Activated CD4-positive, CD25-positive, alpha-beta regulatory T cell treated with anti-CD3 and anti-CD28 coated beads, Interleukin-2, amount 50 U/mL, for 72 hours (primary cell): ENCODE measurements at regions not wholly inside any gene's neighbourhood (a gene's known extent, or its start where the extent isn't known, plus 50 kb on each side); places are given as distances from the start of the nearest gene placed in this dataset.

ENCODE experiments used
- DNase-seq: peaks from one replicate; pipeline ENCODE4 v3.0.0; 2021

DNA sequence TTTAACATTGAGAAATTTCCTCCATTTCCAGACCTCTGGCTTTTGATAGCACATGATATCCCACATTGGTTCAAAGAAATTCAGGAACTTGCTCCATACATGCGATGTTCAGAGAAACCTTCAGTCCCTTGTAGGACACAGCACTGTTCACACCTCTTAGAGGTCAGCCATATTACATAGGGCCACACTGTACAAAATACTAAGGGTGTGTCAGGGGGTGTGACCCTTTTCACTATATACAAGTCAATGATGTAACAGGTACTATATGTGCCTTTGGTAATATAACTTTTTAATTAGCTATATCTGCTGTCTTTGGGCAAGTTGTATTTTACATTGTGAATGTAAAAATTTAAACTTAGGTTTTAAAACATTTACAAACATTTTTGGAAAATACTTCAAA is 505.5 kb downstream of the ENC1 start:
- DNase-seq: no peak

DNA sequence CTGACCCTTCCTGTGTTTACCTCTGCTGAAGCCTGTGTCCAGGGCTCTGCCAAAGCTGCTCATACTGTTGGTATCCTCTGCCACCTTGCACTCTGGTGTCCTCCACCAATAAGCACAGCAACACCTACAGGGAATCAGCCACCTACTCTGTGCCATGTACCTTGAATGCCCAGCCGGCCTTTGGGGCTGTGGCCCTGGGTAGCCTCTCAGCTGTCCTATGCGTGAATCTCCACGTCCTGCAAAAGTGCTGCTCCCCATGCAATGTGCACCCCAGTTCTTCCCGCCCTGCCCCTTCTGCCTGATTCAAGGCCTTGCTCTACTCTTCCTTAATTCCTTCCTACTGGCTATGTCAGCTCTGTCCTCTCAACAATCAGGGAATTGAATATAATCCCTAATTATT is 506.5 kb downstream of the ARHGEF28 start:
- no peak for DNase-seq

DNA sequence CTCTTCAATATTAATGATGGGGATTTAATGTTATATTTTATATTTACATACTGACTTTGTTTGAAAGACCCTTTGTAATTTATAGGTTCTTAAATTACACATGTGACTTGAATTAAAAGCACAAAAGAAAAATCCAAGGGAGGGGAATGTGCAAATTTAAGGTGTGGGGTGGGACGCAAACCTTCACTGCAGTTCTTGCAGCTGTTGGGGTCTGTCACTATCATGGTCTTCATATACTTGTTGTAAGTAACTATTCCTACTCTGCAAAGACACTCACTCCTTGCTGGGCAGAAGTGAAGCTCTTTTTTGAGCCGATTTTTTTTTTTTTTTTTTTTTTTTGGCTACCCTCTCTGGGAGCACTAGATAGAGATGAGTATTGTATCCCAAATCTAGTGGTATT is 505.3 kb downstream of the ARHGEF28 start:
- DNase-seq: no peak

DNA sequence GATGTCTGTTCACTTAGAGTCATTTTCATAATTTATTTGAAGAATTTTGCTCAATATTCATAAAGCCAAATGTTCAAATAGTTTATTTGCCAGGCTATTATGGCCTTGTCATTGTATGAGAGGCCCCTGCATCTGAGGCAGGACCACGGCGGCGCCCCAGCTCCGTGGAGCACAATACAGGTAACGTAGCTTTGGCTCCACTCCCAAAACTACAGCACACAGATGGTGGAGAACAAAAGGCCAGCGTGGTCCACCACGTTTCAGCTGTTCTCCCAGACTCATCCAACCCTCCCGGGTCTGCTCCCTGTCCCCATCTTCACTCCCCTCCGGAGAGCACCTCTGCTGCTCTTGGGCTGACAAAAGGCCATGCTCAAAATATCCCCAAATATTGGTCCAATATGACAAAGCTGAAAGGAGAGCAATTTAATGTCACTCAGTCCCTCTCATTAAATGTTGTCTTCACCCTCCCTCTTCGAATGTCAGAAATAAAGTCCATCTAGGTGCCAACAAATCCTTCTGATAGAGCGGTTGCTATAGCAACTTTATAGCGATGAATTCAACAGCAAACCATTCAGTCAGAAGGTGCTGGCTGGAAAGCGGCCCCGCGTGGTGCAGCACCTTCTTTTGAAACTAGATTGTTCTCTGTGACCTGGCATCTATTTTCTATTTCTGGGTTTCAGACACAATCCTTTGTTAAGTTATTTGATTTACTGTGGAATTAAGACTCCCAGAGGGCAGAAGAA is 504.3 kb downstream of the ARHGEF28 start:
- no peak for DNase-seq

DNA sequence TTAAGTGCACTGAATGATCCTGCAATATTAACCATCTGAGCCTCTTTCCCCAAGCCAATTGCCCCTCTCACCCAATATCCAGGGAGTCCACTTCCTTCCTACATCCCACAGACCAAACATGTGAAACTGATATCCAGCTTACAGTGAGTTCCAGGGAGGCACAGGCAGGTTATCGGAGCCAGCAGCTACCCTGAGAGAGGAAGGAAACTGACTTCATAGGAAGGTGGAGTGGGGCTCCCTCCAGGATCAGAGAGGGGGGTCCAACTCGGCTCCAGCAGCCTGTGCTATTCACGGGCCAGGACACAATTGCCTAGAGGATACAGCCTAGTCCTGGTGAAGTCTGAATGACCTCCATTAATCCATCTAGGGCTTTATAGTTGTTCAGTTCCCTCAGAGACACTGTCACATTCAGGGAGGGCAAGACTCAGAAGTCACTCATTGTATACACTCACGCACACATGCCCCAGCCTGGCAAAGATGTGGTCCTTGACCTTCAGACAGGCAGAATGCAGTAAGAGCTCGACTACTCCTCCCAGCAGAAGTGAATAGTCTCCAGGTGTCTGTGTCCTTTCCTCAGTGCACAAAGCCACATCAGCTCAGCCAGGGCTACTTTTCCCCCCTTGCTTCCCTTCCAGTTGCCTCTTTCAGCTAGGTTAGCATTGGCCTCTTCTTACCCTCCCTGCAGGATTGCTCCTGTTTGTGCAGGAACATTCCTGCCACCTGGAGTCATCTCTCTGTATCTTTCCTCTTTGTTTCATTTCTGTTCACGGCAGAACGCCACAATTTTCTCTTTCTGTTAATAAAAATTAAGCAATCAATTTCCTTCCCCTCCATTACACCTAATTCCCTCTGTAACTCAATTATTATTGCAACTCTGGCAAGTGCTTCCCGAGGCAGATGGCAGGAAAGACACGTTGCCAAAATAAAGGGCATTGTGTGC is 501.7 kb downstream of the ARHGEF28 start:
- DNase-seq: no peak

DNA sequence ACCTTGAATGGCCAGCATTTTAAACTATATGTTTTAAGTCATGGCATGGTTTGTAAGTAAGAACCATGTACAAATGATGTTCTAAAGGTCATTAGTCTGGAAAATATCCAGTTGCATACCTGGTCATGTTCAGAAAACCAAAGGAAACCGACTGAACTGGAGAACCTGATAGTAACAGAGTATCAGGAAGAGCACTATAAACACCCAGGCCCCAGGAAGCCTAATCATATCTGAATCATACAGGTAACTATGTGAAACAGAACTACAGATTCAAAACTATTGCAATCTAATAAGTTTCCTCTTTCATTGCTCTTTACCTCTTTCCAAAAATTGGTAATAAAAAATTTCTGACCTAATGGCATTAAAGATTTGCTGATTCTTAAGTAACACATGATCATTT is 500.3 kb downstream of the ARHGEF28 start:
- DNase-seq: no peak

DNA sequence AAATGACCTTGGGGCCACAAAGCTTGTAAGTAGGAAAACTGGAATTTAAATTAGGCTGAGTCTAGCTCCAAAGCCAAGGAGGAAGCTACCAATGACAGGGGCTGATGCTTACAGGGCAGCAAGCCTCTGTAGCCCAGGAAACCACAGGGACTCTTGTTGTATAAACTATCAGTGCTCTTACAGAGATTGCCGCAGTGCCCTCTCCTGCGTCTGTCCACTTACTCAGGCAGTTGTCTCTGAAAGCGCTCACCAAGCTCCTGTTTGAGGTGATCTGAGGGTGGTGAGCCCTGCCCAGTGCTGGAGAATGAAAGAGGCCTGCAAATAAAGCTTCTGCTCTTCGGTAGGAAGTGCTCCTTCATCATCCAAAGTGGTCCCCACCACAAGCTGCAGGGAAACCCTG is 498.8 kb downstream of the ARHGEF28 start:
- DNase-seq: no peak

DNA sequence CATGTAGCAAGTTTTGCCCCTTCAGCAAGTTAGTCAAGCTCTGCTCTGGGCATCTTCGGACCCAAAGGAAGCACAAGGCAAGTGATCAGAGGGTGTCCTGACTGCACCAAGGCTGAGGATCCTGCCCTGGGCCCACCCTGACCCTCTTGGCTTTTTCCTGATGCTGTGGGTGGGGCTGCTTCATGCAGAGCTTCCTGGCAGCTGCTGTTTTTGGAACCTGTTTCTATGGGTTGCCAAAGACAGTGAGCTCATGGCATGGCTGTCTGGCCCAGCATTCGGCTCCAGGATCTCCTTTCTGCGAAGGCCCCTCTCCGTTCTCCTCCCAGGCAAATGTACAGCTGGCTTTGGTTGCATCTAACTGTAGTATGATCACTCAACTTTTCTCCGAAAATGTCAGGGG is 497.9 kb downstream of the ARHGEF28 start:
- no peak for DNase-seq

DNA sequence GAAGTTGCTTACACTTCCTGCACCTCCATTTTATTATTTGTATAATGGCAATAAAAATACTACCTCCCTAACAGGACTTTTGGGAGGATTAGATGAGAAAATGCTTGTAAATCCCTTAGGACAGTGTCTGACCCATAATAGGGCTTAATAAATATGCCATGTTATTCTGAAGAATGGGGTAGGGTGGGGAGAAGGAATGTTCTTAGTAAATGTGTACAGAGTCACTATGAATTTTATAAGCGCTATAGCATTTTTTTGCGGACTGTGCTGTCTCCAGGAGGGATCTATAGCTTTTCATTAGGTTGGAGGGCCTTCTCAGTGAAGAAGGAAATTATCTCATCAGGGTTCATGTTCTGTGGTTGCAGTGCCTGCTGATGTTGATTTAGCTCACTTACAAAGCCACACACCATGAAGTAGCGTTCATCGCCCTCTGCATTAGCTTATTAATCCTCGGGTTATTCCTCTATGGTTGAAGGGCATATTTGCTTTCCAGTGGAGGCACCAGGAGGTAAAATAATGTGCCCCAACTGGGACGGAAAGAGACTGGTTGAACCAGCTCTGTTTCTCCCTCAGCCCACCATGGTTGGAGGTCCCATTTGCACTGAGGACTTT is 497.1 kb downstream of the ARHGEF28 start:
- DNase-seq: no peak

DNA sequence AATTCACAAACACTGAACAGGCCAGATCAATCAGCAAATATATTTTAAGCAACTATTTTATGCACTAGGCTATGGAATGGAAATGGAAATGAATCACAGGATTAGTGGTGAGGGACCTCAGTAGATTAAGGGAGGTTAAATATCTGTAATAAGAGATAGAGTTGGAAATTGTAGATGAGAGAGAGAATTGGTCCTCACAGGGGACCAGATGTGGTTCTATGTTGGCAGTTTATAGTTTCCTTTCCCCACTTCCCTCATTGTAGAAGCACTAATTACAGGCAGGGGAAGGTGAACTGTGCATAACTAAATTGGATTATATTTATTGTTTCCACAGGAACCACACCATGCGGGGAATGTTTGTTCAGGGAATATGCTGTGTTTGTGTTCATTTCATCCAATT is 496.2 kb downstream of the ARHGEF28 start:
- DNase-seq: no peak

DNA sequence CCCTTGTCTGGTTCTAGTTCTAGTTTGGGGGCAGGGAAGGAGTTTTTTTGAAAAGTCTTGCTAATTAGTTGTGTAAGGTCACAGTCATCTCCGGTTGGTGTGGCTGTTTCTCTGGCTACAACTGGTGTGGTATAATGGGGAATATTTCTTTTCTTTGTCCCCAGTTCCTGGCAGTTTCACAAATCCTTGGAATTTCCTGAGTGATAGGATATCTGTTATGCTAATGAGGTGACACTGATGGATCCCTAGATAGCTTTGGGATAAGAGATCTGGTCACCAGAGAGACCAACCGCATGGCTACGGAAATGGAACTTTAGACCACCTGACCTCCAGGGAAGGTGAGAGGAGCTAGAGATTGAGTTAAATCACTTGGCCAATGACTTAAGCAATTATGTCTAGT is 494.6 kb downstream of the ARHGEF28 start:
- DNase-seq: no peak

DNA sequence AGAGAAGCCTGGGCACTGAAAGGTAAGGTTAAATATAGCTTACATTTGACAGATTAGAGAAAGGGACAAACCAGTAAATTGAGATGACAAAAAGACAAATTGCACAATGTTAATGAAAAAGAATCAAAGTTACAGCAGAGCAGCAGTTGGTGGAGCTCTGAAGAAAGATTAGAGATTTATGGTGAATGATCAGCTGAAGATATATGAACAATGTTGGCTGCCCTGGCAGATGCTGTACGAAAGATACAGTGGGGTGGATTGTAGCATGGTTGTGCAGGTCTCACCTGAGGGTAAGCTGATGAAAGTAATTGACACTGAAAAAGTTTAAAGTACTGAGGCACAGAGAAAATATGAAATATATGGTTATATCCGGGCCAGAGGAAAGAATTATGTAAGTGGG is 492.1 kb downstream of the ARHGEF28 start:
- DNase-seq: no peak

DNA sequence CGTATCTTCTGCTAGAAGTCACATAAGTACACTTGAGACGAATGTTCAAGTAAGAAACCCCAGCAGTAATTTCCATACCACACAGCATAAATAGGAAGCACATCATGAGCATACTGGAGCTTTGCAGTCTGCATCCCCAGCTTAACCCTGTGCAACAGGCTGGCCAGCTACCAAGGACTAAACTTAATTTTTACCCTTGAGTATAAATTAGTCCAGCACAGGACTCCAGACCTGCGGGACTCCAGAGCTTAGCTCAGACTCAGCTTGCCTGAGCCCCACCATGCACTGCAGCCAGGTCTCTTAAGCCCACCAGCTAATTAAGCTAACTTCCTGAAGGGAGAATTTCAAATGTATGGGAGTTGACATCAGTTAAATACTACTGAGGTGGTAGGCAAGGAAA is 491.0 kb downstream of the ARHGEF28 start:
- DNase-seq: no peak

DNA sequence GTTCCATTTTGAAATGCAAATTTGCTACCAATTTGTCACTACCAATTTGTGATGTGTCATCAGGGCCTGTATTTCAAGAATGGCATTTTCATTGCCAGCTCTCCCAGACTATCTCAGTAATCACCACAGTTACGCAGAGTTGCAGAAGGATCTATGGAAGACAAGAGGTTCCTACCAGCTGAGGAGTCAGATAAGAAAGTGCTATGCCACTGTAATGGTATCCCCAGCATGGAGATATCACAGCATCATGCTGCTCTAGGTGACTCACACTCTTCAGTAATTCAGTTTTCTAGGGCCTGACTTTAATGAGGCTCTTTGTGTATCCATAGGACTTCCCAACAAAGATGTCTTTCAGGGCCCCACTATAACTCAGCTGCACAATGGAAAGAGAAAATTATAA is 490.3 kb downstream of the ARHGEF28 start:
- no peak for DNase-seq

DNA sequence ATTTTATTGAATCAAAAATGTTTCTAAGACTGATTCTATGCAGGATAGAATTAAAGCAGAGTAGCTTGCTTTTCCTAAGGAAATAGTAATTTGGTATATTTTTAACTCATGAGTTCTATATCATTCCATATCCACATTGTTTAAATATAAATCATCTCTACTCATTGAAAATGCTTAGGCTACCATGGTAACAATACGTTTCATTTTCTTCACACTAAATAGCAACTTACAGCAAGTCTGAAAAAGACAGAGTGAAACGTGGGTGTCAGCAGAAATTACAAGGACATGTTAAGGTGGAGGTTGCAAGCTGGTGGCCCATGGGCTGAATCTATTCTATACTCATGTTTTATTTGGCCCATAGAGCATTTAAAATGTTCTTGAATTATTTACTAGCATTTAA is 487.9 kb downstream of the ARHGEF28 start:
- no peak for DNase-seq

DNA sequence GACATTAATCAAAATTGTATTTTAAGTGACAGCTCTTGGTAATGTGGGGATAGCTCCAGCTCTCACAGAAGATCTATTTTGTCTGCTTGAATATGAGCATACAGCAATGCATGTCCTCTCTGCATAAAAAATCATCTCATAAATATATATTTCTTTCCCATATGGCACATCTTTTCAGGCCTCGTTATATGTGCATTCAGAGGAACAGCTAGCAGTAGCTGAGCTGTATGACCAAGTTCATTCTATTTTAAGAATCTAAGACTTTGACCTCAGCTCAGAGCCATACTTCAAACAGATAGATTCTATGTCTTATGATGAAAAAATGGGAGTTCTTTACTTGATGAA is 487.2 kb downstream of the ARHGEF28 start:
- no peak for DNase-seq

DNA sequence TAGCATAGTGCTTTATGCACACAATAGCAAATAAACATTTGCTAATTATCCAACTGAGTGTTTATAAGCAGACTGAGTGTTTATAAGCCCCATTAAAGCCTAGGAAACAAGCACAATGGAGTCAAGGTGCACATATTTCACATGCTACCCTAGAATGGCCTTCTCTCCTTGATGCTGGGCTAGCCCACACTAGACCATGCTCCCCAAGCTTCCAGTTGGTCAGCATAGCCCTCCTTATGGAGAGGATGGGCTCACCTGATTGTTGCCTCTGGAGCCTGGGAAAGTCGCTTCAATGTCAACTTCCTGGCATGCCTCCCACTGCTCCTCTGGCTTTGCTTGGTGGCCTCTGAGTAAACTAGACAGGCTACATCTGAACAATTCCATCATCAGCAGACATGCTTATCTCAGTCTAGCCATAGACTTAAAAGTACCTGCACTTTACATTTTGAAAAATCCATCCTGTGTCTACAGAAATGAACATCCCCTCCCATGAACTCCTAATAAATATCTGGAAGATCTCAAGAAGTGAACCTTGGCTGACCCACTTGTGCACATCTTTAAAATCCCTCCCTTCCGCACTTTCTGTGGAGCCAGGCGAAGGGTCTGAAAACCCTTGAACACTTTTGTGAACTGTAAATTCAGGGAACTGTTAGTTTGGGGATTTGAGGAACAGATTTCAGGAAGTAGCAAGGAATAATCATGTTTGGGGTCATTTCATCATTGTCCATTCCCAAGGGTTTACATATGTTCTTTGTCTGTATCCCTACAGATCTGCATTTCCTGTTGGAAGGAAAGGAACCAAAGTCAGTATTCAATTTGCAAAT is 486.6 kb downstream of the ARHGEF28 start:
- no peak for DNase-seq

DNA sequence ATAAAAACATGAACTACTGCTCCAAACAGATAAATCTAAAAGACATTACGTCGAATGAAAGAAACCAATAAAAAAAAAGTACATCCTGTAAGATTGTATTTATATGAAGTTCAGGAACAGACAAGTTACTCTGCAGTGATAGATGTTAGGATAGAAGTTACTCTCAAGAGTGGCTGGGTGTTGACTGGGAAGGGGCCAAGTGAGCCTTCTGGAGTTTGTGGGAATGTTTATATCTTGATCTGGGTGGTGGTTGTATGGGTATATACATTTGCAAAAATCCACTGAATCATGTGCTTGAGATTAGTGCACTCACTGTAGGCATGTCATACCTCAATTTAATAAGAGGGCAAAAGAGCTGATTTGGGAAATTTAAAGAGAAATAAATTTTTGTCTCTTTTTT is 485.8 kb downstream of the ARHGEF28 start:
- no peak for DNase-seq

DNA sequence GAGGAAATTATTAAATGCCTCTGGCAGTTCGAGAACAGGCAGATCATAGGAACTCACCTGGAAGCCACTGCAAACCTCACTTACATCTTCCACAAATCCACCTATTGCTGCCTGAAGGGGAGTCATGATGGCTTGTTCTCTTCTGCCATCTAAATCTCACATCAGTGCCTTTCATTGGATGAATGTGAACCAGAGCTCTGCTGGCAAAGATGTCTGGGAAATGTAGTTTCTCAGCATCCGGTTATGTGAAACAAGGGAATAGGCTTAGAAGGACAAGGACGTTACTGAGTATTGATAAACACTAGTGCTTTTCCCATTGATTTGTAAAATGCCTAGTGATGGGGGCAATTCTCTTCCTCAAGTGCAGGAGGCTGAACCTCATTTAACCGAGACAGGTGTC is 483.3 kb downstream of the ARHGEF28 start:
- DNase-seq: no peak

DNA sequence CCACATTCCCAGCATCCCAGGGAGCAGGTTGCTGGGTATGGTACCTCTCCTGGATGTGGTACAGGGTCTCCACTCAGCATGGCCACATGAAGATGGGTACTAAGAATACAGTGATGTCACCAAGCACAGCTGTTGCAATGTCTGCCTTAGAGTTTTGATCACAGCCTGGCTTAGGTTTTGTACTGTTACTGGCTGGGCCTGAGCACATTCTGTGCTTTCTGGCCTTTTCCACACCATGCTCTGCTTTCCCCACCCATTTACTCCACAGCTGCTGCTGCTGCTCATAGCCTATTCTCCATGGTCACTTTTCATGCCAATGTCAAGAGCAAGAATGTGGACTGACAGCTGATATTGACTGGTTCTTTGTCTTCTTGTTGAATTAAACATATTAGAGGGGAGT is 481.9 kb downstream of the ARHGEF28 start:
- no peak for DNase-seq

DNA sequence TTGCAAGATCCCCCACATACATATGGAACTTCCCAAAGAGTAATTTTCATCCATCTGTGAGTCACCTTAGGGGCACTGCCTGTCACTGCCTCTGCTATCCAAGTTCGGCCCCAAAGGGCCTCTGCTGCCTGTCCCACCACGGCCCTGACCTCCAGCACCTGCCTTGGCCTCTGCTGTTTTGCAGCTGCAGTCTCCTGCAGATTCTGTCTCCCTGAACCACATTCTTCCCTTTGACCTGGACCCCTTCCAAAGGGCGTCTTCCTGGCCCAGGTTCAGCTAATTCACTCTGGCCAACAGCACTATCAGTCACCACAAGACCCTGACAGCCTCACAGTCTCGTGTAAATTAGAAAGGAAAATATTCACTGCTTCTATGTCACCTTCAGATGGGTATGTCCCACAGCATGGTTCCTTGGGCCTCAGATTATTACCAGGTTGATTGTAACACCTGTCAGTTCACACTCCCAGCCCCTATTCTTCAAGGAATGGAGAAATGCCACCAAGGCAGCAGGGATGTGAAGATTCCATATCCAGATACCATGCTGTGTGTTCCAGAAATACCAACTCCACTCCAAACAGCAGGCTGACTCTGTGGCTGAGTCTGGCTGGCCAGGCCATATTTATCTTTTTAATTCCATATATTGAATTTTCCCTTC is 479.3 kb downstream of the ARHGEF28 start:
- no peak for DNase-seq
